ENCODE measurements at regions not wholly inside any gene's neighbourhood (a gene's known extent, or its start where the extent isn't known, plus 50 kb on each side); places are given as distances from the start of the nearest gene placed in this dataset.

GRCh38 chr14:28671425-28671824 lies 95.2 kb upstream of the FOXG1 start:
- DNase-seq: no peak

DNA sequence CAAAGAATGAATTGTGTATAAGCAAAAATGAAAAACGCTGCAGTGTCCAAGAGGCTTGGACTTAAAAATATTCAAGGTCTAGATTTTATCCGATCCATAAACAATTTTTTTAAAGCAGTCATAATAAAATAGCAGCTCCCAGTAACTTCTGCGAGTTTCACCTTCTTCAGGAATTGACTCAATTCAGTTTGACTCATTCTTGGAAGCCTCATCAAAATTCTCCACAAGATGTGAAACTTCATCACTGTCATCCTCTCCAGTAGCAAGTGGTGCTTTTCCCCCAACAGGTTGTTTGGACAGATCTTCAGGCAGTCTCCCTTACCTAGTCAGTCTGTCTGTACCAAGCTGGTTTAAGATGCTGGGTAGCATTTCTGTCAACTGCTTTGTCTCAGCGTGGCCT lies 93.5 kb upstream of the FOXG1 start:
- DNase-seq: no peak

DNA sequence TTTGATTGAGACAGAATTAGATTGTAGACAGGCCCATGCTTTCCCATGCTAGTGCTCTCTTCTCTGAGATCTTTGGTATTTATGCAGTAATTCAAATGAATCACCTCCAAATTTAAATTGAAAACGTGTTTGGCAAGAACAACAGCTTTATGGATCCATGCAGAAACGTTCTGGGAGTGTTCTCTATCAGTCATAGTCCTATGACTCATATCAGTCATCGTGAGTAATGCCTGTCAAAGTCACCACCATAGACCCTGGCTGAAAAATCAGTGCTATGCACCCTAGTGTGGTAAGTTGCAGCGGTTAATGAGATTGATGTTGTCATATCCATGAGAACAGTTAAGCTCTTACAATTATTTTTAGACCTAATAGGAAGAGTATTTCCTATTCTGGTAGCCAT lies 90.1 kb upstream of the FOXG1 start:
- no peak for DNase-seq

GRCh38 chr14:28677381-28677780 lies 89.2 kb upstream of the FOXG1 start:
- DNase-seq: no peak

DNA sequence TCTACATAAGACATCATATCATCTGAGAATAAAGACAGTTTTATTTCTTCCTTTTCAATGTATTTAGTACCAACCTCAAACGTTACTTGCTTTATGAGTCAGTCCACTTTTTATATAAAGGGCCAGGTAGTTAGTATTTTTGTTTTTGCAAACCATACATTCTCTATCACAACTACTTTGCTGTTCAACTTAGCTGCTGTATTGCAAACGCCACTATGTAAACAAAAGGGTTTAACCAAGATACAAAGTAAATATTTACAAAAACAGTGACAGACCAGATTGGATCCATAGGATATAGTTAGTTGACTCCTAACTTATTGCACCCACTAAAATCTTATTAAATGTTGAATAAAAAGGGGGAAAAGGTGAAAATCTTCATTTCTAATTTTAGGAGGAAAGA lies 87.7 kb upstream of the FOXG1 start:
- no peak for DNase-seq

- no peak for DNase-seq
These were observed 84.9 kb upstream of the FOXG1 start for GRCh38 chr14:28681681-28682080.

DNA sequence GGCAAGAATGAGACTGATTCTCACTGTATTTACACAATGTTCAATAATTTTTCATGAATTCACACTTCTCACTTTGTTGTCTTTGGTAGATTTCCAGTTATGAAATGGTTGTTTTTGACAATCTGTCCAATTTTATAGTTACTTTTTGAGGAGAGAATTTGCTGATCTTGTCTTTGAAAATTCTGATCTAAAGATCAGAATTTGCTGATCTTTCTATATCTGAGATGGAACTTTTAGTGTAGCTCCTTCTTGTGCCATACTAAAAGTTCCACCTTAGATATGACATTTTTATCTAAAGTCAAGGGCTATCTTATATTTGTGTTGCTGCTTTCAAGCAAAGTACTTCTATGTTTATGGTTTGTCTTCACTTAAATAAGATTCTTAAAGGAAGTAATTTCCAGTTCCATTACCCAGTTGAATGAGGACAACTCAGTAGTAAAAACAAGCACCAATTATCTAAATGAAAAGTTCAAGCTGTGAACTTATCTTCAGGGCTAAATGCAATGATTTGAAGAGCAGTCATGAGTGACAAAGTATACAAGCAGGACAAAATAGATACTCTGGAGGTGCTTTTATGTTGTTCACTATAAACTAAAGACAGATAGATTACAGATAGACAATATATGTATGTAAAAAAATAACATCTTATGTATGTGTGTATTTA lies 76.4 kb upstream of the FOXG1 start:
- no peak for DNase-seq

DNA sequence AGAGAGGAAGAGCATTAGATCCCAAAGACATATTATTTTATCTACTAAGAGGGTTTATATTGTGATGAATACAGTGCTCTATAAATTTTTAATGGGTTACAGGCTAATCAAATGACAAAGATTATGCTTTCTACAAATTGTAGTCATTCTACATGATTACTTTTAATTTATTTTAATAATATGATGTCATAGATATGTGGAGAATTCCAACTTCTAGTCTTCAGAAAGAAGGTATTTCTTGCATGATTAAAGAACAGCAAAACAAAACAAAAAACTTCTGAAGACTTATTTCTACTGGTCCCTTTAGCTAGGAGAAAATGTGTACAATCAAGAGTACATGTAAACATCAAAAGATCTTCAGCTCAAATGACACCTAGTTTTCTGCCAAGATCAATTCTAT lies 71.5 kb upstream of the FOXG1 start:
- no peak for DNase-seq

- DNase-seq: no peak
These were observed 64.9 kb upstream of the FOXG1 start for GRCh38 chr14:28701733-28702132.

GRCh38 chr14:28703482-28703881 lies 63.1 kb upstream of the FOXG1 start:
- DNase-seq: no peak

DNA sequence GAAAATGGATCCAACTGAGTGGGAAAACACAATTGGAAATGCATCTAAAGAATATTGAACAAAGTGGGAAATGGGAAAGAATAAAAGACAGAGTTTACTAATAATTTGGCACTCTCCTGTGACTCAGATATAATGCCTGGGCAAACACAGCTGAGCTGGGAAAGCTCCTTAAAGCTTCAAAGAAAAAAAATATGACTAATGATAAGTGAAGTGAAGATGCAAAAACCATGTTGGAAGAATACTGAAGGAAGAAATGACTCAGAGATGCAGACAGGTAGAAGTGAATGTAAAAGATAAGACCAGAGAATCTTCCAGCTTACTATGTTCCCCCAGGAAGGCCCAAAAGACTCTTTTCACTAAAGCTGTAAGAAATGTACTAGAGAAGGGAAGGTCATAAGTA lies 62.4 kb upstream of the FOXG1 start:
- no peak for DNase-seq

DNA sequence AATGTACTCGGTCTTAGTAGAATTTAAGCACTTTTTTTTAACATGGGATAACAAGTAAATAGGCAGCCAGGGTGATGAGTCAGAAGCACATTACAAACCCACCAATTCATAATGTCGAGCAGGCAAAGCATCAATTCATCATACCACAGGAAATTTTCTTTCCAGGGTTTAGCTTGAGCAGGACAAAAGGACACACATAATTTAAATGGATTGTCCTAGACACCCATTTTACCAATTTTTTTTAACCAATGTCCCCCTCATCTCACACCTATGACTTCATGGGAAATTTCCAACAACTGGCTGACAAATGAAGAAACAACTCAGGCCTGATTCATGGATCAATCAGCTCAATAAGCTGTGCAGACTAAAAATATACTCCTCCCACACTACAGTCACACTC lies 58.8 kb upstream of the FOXG1 start:
- no peak for DNase-seq

- DNase-seq: no peak
These were observed 56.8 kb upstream of the FOXG1 start for GRCh38 chr14:28709571-28710305.
